Spleen (tissue), 11 donors: ENCODE measurements at regions not wholly inside any gene's neighbourhood (a gene's known extent, or its start where the extent isn't known, plus 50 kb on each side); places are given as distances from the start of the nearest gene placed in this dataset.

Experiments used
- DNase-seq: peaks from one replicate; pipeline ENCODE4 v3.0.0-alpha.2; 2020
- H3K27ac ChIP-seq, 8 donors: fragments of 200-600 bp; sonication (generic) in 7 of 8; 1 replicate in 4 of 8; 2 replicates in 4 of 8; pipeline versions ENCODE4 v1.5.0 to v1.8.0; 2016 to 2021; ENCODE audit warnings: inconsistent platforms in 4 of 8, mild to moderate bottlenecking in 4 of 8, moderate library complexity in 1 of 8
- H3K27me3 ChIP-seq, 7 donors: fragments of 200-600 bp; sonication (generic) in 6 of 7; replicated peaks in 1 of 7; 1 replicate in 4 of 7; 2 replicates in 3 of 7; pipeline versions ENCODE4 v1.5.0 to v1.8.0; 2016 to 2021; ENCODE audit warnings: inconsistent platforms in 3 of 7, mild to moderate bottlenecking in 1 of 7
- H3K36me3 ChIP-seq, 6 donors: fragments of 200-600 bp; sonication (generic) in 5 of 6; 1 replicate in 4 of 6; 2 replicates in 2 of 6; pipeline versions ENCODE4 v1.5.0 to v1.8.0; 2016 to 2021; ENCODE audit warnings: inconsistent platforms in 2 of 6
- H3K4me1 ChIP-seq, 6 donors: fragments of 200-600 bp; sonication (generic) in 5 of 6; 1 replicate in 3 of 6; 2 replicates in 3 of 6; pipeline versions ENCODE4 v1.5.0 to v1.8.0; 2016 to 2021; ENCODE audit warnings: inconsistent platforms in 3 of 6
- H3K4me3 ChIP-seq, 8 donors: fragments of 200-600 bp; sonication (generic) in 7 of 8; 1 replicate in 4 of 8; 2 replicates in 4 of 8; pipeline versions ENCODE4 v1.5.0 to v1.8.0; 2016 to 2021; ENCODE audit warnings: inconsistent platforms in 4 of 8, mild to moderate bottlenecking in 4 of 8, moderate library complexity in 2 of 8
- H3K9me3 ChIP-seq, 8 donors: fragments of 200-600 bp; sonication (generic) in 7 of 8; 1 replicate in 4 of 8; 2 replicates in 4 of 8; pipeline versions ENCODE4 v1.5.0 to v1.8.0; 2016 to 2021; ENCODE audit warnings: inconsistent platforms in 4 of 8
- CTCF ChIP-seq, 11 experiments: fragments of 200-600 bp in 7 of 11; fragments of 450-650 bp in 4 of 11; sonication (generic) in 4 of 11; IDR thresholded peaks in 8 of 11; conservative IDR thresholded peaks in 3 of 11; 1 replicate in 7 of 11; 2 replicates in 4 of 11; pipeline versions ENCODE4 v1.4.0 to v1.8.0; 2016 to 2021; ENCODE audit warnings: antibody characterized with exemption in 11 of 11, inconsistent platforms in 4 of 11, mild to moderate bottlenecking in 1 of 11
- POLR2A ChIP-seq, 3 donors: fragments of 450-650 bp; IDR thresholded peaks; one replicate each; pipeline ENCODE4 v1.5.1; 2017; ENCODE audit warnings: antibody characterized with exemption in 3 of 3, mild to moderate bottlenecking in 1 of 3
- POLR2AphosphoS5 ChIP-seq, 3 donors: sonication (generic); formaldehyde crosslinking; IDR thresholded peaks; one replicate each; pipeline ENCODE4 v1.5.1; 2017; ENCODE audit warnings: antibody characterized with exemption in 3 of 3
- WGBS, 5 donors: extraction: QIAGEN DNeasy Blood & Tissue Kit in 3 of 5; methylation state at CpG; one replicate each; pipeline versions ENCODE4 v1.1.5 to v1.1.7; 2013 to 2018; 5-methylcytosine and 5-hydroxymethylcytosine counted together
- intact Hi-C: fragments of 100-400 bp; cut with DNase I; formaldehyde crosslinking; loops from one replicate; pipeline ENCODE4 v1.15.0; 2023; ENCODE audit warnings: low total_unique reads
- donor health status: healthy with polysubstance abuse.
- donor health status: DM: no; HTN: no; CAD: no; lungs with moderate emphysema.
- donor health status: DM: no; HTN: no; CAD: no.
- donor health status: Bipolar disorder and iron deficiency.
- donor health status: healthy.
- donor health status: DM: no; HTN: no; CAD: no.
- donor health status: DM: yes; HTN: yes; CAD: no.

GRCh38 chr2:129059476-129059875, 740.8 kb upstream of the HS6ST1 start:
- Histone ChIP-seq H3K4me1 (no peaks in the 10 kb centered on the region), H3K4me3 (no peak overlapping the region), H3K36me3 (no peaks in the 10 kb centered on the region), H3K9me3 (no peaks in the 10 kb centered on the region), H3K27me3 (no peaks in the 10 kb centered on the region), H3K27ac (no peak overlapping the region)
- WGBS, 5 donors, result 86 to 94% (median 91%) methylated on average over 7 of the region's 7 CpGs
- intact Hi-C loops, result no loop called here
- TF ChIP-seq CTCF (IDR thresholded peaks at IDR 0.05 in 8 of 11, conservative IDR thresholded peaks at IDR 0.05 in 3 of 11), result no peak
- no peak for TF ChIP-seq POLR2AphosphoS5 (IDR thresholded peaks at IDR 0.05)
- no peak for TF ChIP-seq POLR2A (IDR thresholded peaks at IDR 0.05)
- DNase-seq, result no peak

- no peaks in the 10 kb centered on the region for H3K36me3 ChIP-seq
- H3K4me1 ChIP-seq, result no peaks in the 10 kb centered on the region
- TF ChIP-seq POLR2A (IDR thresholded peaks at IDR 0.05) (no peak), CTCF (IDR thresholded peaks at IDR 0.05 in 8 of 11, conservative IDR thresholded peaks at IDR 0.05 in 3 of 11) (no peak), POLR2AphosphoS5 (IDR thresholded peaks at IDR 0.05) (no peak)
- no peak overlapping the region for H3K4me3 ChIP-seq
- H3K27me3 ChIP-seq, result no peaks in the 10 kb centered on the region
- H3K27ac ChIP-seq, result no peak overlapping the region
- DNase-seq, result no peak
- intact Hi-C loops, result no loop called here
- WGBS, 5 donors, result 66 to 83% (median 73%) methylated on average over 5 of the region's 5 CpGs
- H3K9me3 ChIP-seq, result no peaks in the 10 kb centered on the region
Measured at GRCh38 chr2:129061069-129061768, 742.6 kb upstream of the HS6ST1 start.

- Histone ChIP-seq H3K36me3 (no peaks in the 10 kb centered on the region), H3K9me3 (no peaks in the 10 kb centered on the region), H3K27ac (no peak overlapping the region), H3K27me3 (no peaks in the 10 kb centered on the region), H3K4me3 (no peak overlapping the region), H3K4me1 (no peaks in the 10 kb centered on the region)
- WGBS, 5 donors, result 49 to 98% (median 94%) methylated on average over 1 of the region's 1 CpG
- intact Hi-C loops, result no loop called here
- TF ChIP-seq POLR2AphosphoS5 (IDR thresholded peaks at IDR 0.05) (no peak), POLR2A (IDR thresholded peaks at IDR 0.05) (no peak), CTCF (IDR thresholded peaks at IDR 0.05 in 8 of 11, conservative IDR thresholded peaks at IDR 0.05 in 3 of 11) (no peak)
- no peak for DNase-seq
Measured at GRCh38 chr2:129061769-129062121, 743.1 kb upstream of the HS6ST1 start.

- no peak overlapping the region for H3K27ac ChIP-seq
- no peaks in the 10 kb centered on the region for H3K27me3 ChIP-seq
- intact Hi-C loops, result no loop called here
- no peak for DNase-seq
- no peaks in the 10 kb centered on the region for H3K36me3 ChIP-seq
- no peaks in the 10 kb centered on the region for H3K4me1 ChIP-seq
- TF ChIP-seq POLR2AphosphoS5 (IDR thresholded peaks at IDR 0.05) (no peak), CTCF (IDR thresholded peaks at IDR 0.05 in 8 of 11, conservative IDR thresholded peaks at IDR 0.05 in 3 of 11) (no peak), POLR2A (IDR thresholded peaks at IDR 0.05) (no peak)
- WGBS, 5 donors, result 87 to 93% (median 89%) methylated on average over 9 of the region's 9 CpGs
- no peak overlapping the region for H3K4me3 ChIP-seq
- no peaks in the 10 kb centered on the region for H3K9me3 ChIP-seq
Measured at GRCh38 chr2:129062146-129062912, 743.7 kb upstream of the HS6ST1 start.
